SK-N-SH (cell line): ENCODE measurements at regions not wholly inside any gene's neighbourhood (a gene's known extent, or its start where the extent isn't known, plus 50 kb on each side); places are given as distances from the start of the nearest gene placed in this dataset.

Experiments used
- CTCF ChIA-PET: fragments of 300-600, 350-600 bp; formaldehyde crosslinking; extraction: SDS; loops from one replicate; lab custom pipeline; 2021; lab: Yijun Ruan, JAX
- POLR2A ChIA-PET: fragments of 350-600 bp; sonication (Branson Sonifier 250); formaldehyde crosslinking; extraction: SDS; loops from one replicate; lab custom pipeline; 2020; ENCODE audit warnings: antibody characterized with exemption, inconsistent platforms; lab: Yijun Ruan, JAX
- DNase-seq: peaks from one replicate; pipeline ENCODE4 v3.0.0; 2012
- H2AFZ ChIP-seq: fragments of 200-600 bp; sonication (generic); 2 replicates; pipeline ENCODE4 v1.8.1; 2016; ENCODE audit warnings: antibody characterized with exemption, mild to moderate bottlenecking, low read depth
- H3F3A ChIP-seq: fragments of 200-600 bp; sonication (generic); replicated peaks from 2 replicates; pipeline ENCODE3; 2016; ENCODE audit warnings: antibody characterized with exemption, mild to moderate bottlenecking; ENCODE audit not compliant: insufficient read depth
- H3K27ac ChIP-seq, 2 experiments: fragments of 200-500 bp in 1 of 2; fragments of 200-600 bp in 1 of 2; sonication (Bioruptor generic) in 1 of 2; sonication (generic), shearing (Covaris generic) in 1 of 2; 2 replicates each; pipeline versions ENCODE4 v1.5.1 to v1.6.1; 2014 to 2016; ENCODE audit warnings: low read depth in 2 of 2, inconsistent platforms in 1 of 2, low read length in 1 of 2, mild to moderate bottlenecking in 1 of 2, mixed read lengths in 1 of 2
- H3K27me3 ChIP-seq: fragments of 200-600 bp; sonication (generic), shearing (Covaris generic); 2 replicates; pipeline ENCODE4 v1.6.1; 2016; ENCODE audit warnings: mixed run types; ENCODE audit not compliant: insufficient read depth
- H3K36me3 ChIP-seq, 2 experiments: fragments of 200-500 bp in 1 of 2; fragments of 200-600 bp in 1 of 2; sonication (Bioruptor generic) in 1 of 2; sonication (generic) in 1 of 2; replicated peaks in 1 of 2; 2 replicates each; pipeline versions ENCODE3 to v1.5.1; 2014 to 2016; ENCODE audit warnings: low read length in 1 of 2, mild to moderate bottlenecking in 1 of 2; ENCODE audit not compliant: insufficient read depth in 2 of 2, control insufficient read depth in 1 of 2
- H3K4me1 ChIP-seq, 2 experiments: fragments of 200-500 bp in 1 of 2; fragments of 200-600 bp in 1 of 2; sonication (Bioruptor generic) in 1 of 2; sonication (generic), shearing (Covaris generic) in 1 of 2; 2 replicates each; pipeline versions ENCODE4 v1.5.1 to v1.6.1; 2014 to 2016; ENCODE audit warnings: low read depth in 1 of 2, low read length in 1 of 2, mixed run types in 1 of 2; ENCODE audit not compliant: insufficient read depth in 2 of 2, control insufficient read depth in 1 of 2
- H3K4me2 ChIP-seq: fragments of 200-600 bp; sonication (generic), shearing (Covaris generic); 2 replicates; pipeline ENCODE4 v1.6.1; 2017; ENCODE audit warnings: mixed run types
- H3K4me3 ChIP-seq, 2 experiments: fragments of 200-500 bp in 1 of 2; fragments of 200-600 bp in 1 of 2; sonication (Bioruptor generic) in 1 of 2; sonication (generic), shearing (Covaris generic) in 1 of 2; 2 replicates each; pipeline versions ENCODE4 v1.5.1 to v1.8.1; 2014 to 2016; ENCODE audit warnings: low read depth in 2 of 2, inconsistent platforms in 1 of 2, low read length in 1 of 2, mild to moderate bottlenecking in 1 of 2, mixed read lengths in 1 of 2, moderate library complexity in 1 of 2
- H3K79me2 ChIP-seq: fragments of 200-600 bp; sonication (generic); 2 replicates; pipeline ENCODE4 v1.8.1; 2017; ENCODE audit warnings: mild to moderate bottlenecking; ENCODE audit not compliant: insufficient read depth
- H3K9ac ChIP-seq: fragments of 200-600 bp; sonication (generic); 2 replicates; pipeline ENCODE4 v1.6.1; 2017; ENCODE audit warnings: mixed run types
- H3K9me2 ChIP-seq: fragments of 200-600 bp; sonication (generic); 2 replicates; pipeline ENCODE4 v1.6.1; 2017; ENCODE audit warnings: mixed run types
- H3K9me3 ChIP-seq: fragments of 200-600 bp; sonication (generic); 2 replicates; pipeline ENCODE4 v1.6.1; 2017; ENCODE audit warnings: mixed run types, mild to moderate bottlenecking, moderate library complexity
- H4K20me1 ChIP-seq: fragments of 200-600 bp; sonication (generic); 2 replicates; pipeline ENCODE4 v1.6.1; 2017; ENCODE audit warnings: mild to moderate bottlenecking, mixed run types; ENCODE audit not compliant: insufficient read depth
- CHD2 ChIP-seq: fragments of 150-350 bp; IDR thresholded peaks from 2 replicates; pipeline ENCODE4 v1.6.1; 2018; ENCODE audit warnings: low read length; ENCODE audit not compliant: partially characterized antibody
- CTCF ChIP-seq: fragments of 200-600 bp; sonication (generic); IDR thresholded peaks from 2 replicates; pipeline ENCODE4 v1.6.1; 2017; ENCODE audit warnings: antibody characterized with exemption, mild to moderate bottlenecking, moderate library complexity
- ELF1 ChIP-seq: IDR thresholded peaks from 2 replicates; pipeline ENCODE4 v1.4.0; 2012
- EP300 ChIP-seq, 2 experiments: IDR thresholded peaks; 2 replicates each; pipeline versions ENCODE4 v1.4.0 to v1.6.1; 2012; ENCODE audit warnings: borderline replicate concordance in 1 of 2, low read depth in 1 of 2, low read length in 1 of 2
- FOSL2 ChIP-seq: IDR thresholded peaks from 2 replicates; pipeline ENCODE4 v1.4.0; 2012; ENCODE audit warnings: low read depth, mild to moderate bottlenecking, moderate library complexity, borderline replicate concordance
- FOXJ3 ChIP-seq: sonication (generic); formaldehyde crosslinking; IDR thresholded peaks from 2 replicates; pipeline ENCODE4 v1.5.1; 2020; ENCODE audit warnings: mild to moderate bottlenecking, missing genetic modification reagents
- FOXM1 ChIP-seq: IDR thresholded peaks from 2 replicates; pipeline ENCODE4 v1.4.0; 2012; ENCODE audit warnings: low read depth, mild to moderate bottlenecking
- GABPA ChIP-seq: IDR thresholded peaks from 2 replicates; pipeline ENCODE4 v1.4.0; 2012; ENCODE audit warnings: low read depth, mild to moderate bottlenecking
- GATA2 ChIP-seq: sonication (generic); formaldehyde crosslinking; IDR thresholded peaks from 2 replicates; pipeline ENCODE4 v1.5.0; 2020; ENCODE audit warnings: mild to moderate bottlenecking, missing genetic modification reagents
- MAX ChIP-seq: IDR thresholded peaks from 2 replicates; pipeline ENCODE4 v1.4.0; 2012; ENCODE audit warnings: low read depth
- MXI1 ChIP-seq: IDR thresholded peaks from 2 replicates; pipeline ENCODE4 v1.6.1; 2012; ENCODE audit warnings: mild to moderate bottlenecking, low read depth, low read length, improper control_type of control experiment
- NFIC ChIP-seq: IDR thresholded peaks from 2 replicates; pipeline ENCODE4 v1.4.0; 2012; ENCODE audit warnings: borderline replicate concordance
- NRF1 ChIP-seq: IDR thresholded peaks from 2 replicates; pipeline ENCODE4 v1.6.1; 2012; ENCODE audit warnings: low read depth, mild to moderate bottlenecking, low read length
- PBX3 ChIP-seq: IDR thresholded peaks from 2 replicates; pipeline ENCODE4; 2012
- RCOR1 ChIP-seq: fragments of 150-350 bp; IDR thresholded peaks from 2 replicates; pipeline ENCODE4 v1.6.1; 2017; ENCODE audit warnings: antibody characterized with exemption, low read length
- RXRA ChIP-seq: IDR thresholded peaks from 2 replicates; pipeline ENCODE4 v1.4.0; 2012; ENCODE audit warnings: low read depth, mild to moderate bottlenecking, borderline replicate concordance
- TAF1 ChIP-seq: IDR thresholded peaks from 2 replicates; pipeline ENCODE4 v1.6.1; 2012; ENCODE audit warnings: low read depth, mild to moderate bottlenecking, low read length, moderate library complexity, borderline replicate concordance
- TCF12 ChIP-seq: IDR thresholded peaks from 2 replicates; pipeline ENCODE4 v1.4.0; 2012
- USF1 ChIP-seq: IDR thresholded peaks from 2 replicates; pipeline ENCODE4 v1.4.0; 2012; ENCODE audit warnings: low read depth, borderline replicate concordance
- ZBTB33 ChIP-seq: IDR thresholded peaks from 2 replicates; pipeline ENCODE4 v1.4.0; 2012; ENCODE audit warnings: low read depth, borderline replicate concordance
- WGBS: methylation state at CpG from one replicate; pipeline ENCODE4 v1.1.6; 2017; ENCODE audit warnings: low lambda C conversion rate; 5-methylcytosine and 5-hydroxymethylcytosine counted together

- TF ChIP-seq FOXJ3 (no peak), NRF1 (no peak), EP300 (IDR thresholded peaks at IDR 0.05; ENCODE audit: borderline replicate concordance in 1 of 2, low read depth in 1 of 2, low read length in 1 of 2) (no peak), ELF1 (no peak), CTCF (no peak), TCF12 (no peak), FOSL2 (no peak), USF1 (no peak), TAF1 (no peak), MAX (no peak), FOXM1 (no peak), GATA2 (no peak), GABPA (no peak), PBX3 (no peak), CHD2 (no peak), RXRA (no peak), RCOR1 (no peak), NFIC (no peak), MXI1 (no peak), ZBTB33 (no peak)
- no peaks in the 10 kb centered on the region for H4K20me1 ChIP-seq
- no peaks in the 10 kb centered on the region for H3K9me2 ChIP-seq
- ChIA-PET CTCF (interaction anchor here (1.7 kb wide), 1 partner anchor 9 kb away, joined by 5 read pairs; no protein-coding TSS in a partner anchor), POLR2A (no interaction called here)
- H3K4me1 ChIP-seq: no peaks in the 10 kb centered on the region; a peak in 1 of 4 replicates
- no peak for DNase-seq
- 57% methylated on average over 2 of the region's 2 CpGs for WGBS
- no peak overlapping the region for H3K27ac ChIP-seq
- H3K79me2 ChIP-seq: no peaks in the 10 kb centered on the region
- no peak overlapping the region for H3K4me2 ChIP-seq
- H3K9me3 ChIP-seq: no peaks in the 10 kb centered on the region
- H3K27me3 ChIP-seq: no peaks in the 10 kb centered on the region
- H3K36me3 ChIP-seq: no peaks in the 10 kb centered on the region
- H3K4me3 ChIP-seq: no peak overlapping the region
- H3K9ac ChIP-seq: no peak overlapping the region
- H2AFZ ChIP-seq: no peak overlapping the region
- H3F3A ChIP-seq: no peaks in the 10 kb centered on the region
Measured at GRCh38 chr3:25306705-25307104, 121.4 kb upstream of the RARB start.
